HG02981 (cell line): ENCODE measurements at regions not wholly inside any gene's neighbourhood (a gene's known extent, or its start where the extent isn't known, plus 50 kb on each side); places are given as distances from the start of the nearest gene placed in this dataset.

Source experiments
- ATAC-seq: cut with Tn5 transposase; IDR thresholded peaks from one replicate; pipeline ENCODE4 v1.9.1; 2021; ENCODE audit warnings: mild to moderate bottlenecking, moderate library complexity; ENCODE audit not compliant: unreplicated experiment

DNA sequence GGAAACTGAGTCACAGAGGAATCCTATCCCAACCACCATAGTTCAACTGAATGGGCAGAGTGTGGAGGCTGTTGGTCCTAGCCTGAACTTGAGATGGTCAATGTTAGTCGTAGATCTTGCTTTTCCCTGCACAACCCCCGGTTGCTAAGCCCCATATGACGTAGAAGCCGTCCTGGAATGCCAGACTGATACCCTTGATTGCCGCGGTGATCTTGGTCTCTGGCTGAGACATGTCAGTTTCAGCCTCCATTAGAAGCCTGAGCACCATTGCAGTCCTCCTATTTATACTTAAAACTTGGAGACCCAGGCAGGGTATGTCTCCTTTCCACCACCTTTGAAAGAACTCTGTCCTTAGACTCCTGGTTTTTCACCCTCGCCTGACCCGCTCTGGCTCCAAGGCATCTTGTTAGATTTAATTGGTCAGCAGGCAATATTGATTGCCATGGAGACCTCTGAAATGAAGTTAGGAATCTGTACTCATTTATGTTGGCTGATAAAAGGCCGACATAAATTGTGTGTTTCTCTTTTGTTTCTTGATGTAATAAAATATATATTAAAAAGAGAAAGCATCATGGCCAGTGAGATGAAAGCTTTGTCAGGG lies 53.4 kb downstream of the RPLP1 start:
- no peak for ATAC-seq

DNA sequence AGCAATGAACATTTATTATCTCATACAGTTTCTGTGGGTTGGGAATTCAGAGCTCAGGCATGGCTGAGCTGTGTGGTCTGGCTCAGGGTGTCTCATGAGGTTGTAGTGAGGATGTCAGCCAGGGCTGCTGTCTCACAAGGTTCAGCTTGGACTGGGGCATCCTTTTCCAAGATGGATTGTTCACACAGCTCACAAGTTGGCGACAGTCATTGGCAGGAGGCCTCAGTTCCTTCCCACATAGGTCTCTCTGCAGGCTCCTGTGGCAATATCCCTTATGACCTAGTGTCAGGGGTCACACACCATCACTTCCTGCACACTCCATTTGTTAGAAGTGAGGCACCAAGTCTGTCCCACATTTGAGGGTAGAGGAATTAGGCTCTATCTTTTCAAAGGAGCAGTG lies 56.0 kb downstream of the RPLP1 start:
- ATAC-seq = no peak

DNA sequence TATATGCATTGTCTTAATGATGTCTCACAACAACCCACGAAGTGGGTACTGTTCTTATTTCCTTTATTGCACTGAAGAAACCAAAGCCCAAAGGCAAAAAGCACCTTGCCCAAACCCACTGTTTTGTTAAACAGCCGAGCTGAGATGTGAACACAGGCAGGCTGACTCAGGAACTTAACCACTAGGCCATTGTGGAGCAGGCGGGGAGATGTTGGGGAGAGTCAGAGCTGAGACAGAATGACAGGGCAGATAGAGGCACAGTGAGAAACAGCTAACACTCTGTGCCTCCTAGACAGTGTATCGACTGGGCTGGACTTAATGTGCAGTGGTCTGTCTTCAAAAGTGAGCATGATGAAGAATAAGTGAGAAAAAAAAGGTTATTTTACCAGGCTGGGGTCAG lies 56.5 kb downstream of the RPLP1 start:
- no peak for ATAC-seq

DNA sequence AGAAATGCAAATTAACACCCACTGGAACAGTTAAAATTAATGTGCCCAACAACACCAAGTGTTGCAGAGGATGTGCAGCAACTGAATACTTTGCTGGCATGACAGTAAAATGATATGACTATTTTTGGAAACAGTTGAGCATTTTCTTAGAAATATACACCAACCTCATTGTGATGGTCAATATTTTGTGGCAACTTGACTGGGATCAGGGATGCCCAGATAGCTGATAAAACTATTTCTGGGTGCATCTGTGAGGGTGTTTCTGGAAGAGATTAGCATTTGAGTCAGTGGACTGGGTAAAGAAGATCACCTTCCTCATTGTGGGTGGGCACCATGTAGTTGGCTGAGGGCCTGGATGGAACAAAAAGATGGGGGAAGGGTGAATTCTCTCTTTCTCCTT lies 57.9 kb downstream of the RPLP1 start:
- no peak for ATAC-seq

DNA sequence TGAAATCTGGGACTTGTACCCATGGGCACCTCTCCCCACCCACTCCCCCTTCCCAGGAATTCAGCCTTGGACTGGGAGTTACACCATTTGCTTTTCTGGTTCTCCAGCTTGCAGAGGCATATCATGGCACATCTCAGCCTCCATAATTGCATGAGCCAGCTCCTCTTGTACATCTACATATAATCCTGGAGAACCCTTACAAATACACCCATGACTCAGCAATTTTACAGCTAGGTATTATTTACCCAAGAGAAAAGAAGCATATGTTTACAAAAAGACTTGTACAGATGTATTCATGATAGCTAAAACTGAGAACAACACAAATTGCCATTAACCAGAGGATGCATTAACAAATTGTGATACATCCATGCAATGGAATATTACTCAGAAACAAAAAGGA lies 58.4 kb downstream of the RPLP1 start:
- ATAC-seq = no peak

DNA sequence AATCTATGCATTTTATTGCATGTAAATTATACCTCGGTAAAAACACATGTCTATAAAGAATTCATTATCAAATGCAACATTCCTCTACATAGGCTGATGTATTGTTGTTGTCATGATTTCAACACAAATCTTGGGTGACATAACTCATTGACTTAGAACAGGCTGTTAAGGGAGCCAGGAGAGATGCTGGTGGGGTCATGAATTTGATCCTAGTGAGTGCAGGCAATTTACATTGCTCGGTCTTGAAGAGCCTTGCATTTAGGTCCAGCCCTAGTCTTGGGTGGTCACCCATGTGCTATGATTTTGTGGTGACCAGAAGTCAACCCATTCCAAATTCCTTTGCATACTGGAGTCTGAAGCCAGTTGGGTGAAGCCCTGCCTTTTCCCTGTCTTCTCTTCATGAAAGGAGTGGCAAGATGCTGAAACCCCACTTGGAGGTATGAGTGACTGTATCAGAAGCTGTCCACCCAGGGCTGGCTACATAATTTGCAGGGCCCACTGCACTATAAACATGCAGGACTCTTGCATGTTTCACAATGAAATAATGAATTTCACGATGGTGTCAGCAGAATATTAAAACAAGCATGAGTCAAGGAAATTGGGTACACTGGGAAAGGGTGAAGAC lies 59.2 kb downstream of the RPLP1 start:
- ATAC-seq = no peak

DNA sequence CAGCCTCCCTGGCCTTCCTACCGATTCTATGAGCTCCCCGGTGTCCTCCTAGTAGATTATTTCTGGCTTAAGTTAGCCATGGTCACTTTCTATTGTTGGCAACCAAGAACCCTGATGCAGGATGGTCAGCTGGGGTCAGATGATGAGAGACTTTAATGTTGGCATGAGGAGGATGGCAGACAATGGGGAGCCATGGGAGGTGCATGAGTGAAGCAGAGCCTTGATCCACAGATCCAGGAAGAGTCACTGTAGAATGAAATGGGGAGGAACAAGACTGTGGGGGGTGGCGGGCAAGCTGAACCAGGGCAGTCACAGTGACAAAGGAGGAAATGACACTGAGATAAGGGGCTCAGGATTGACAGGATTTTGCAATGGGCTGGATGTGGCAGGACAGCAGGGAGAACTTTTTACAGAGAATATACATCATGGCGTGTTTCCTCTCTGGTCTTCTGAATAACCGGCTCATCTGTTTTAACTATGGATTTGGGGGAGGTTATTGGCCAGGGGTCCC lies 60.9 kb downstream of the RPLP1 start:
- no peak for ATAC-seq

DNA sequence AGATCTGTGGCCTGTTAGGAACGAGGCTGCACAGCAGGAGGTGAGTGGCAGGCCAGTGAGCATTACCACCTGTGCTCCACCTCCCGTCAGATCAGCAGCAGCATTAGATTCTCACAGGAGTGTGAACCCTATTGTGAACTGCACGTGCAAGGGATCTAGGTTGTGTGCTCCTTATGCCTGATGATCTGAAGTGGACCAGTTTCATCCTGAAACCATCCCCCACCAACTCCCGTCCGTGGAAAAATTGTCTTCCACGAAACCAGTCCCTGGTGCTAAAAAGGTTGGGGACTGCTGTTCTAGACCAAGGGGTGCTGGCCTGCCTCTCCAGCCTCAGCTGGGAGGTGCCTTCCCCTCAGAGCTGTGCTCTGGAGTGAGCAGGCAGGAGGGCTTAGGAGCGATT lies 61.4 kb downstream of the RPLP1 start:
- no peak for ATAC-seq

DNA sequence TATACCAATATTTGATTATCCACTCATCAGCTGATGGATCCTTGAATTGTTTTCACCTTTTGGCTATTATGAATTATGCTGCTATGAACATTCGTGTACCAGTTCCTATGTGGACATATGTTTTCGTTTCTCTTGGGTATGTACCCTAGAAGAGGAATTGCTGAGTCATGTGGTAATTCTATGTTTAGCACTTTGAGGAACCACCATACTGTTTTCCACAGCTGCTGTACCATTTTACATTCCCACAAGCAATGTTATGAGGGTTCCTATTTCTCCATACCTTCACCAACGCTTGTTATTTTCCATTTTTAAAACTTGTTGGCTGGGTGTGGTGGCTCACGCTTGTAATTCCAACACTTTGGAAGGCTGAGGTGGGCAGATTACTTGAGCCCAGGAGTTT lies 62.9 kb downstream of the RPLP1 start:
- no peak for ATAC-seq

DNA sequence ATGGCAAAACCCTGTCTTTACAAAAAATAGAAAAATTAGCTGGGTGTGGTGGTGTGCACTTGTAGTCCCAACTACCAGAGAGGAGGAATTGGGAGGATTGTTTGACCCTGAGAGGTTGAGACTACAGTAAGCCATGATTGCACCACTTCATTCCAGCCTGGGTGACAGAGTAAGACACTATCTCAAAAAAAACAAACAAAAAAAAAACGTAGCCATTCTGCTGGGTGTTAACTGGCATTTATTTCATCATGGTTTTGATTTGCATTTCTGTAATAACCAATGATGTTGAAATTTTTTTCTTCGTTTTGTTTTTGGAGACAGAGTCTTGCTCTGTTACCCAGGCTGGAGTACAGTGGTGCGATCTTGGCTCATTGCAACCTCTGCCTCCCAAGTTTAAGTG lies 63.3 kb downstream of the RPLP1 start:
- ATAC-seq = no peak

DNA sequence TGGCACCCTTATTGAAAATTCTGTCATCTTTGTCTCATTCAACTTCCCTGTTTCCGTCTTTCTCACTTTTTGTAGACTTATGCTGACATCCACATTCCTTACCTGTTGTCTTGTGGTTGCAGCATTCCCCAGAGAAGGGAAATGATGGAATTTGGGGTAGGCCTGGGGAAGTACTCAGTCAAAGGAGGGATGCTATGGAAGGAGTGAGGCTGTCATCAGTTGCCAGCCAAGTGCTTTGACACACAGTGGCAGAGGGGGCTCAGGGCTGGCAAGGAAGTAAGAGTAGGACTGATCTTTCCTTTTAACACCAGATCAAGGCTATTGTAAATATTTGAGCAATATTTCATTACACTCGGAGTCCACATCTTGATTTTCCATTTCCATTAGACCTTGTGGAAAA lies 64.4 kb downstream of the RPLP1 start:
- no peak for ATAC-seq

DNA sequence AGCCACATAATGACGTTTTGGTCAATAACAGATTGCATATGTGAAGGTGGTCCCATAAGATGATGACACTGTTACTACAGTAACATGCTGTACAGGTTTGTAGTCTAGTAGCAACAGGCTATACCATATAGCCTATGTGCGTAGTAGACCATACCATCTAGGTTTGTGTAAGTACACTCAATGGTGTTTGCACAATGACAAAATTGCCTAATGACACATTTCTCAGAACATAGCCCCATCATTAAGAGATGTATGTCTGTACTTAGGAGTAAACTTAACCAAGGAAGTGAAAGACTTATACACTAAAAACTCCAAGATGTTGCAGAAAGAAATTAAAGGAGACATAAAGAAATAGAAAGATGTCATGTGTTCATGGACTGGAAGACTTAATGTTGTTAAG lies 66.2 kb downstream of the RPLP1 start:
- no peak for ATAC-seq

DNA sequence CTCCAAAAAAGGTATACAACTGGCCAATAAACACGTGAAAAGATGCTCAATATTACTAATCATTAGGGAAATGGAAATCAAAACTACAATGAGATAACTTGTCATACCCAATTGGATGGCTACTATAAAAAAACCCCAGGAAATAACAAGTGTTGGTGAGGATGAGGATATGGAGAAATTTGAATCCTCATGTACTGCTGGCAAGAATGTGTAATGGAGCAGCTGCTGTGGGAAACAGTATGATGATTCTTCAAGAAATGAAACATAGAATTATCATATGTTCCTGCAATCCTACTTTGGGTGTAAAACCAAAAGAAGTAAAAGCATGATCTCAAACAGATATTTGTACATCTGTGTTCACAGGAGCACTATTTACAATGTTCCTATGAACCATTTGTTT lies 67.4 kb downstream of the RPLP1 start:
- ATAC-seq = no peak

DNA sequence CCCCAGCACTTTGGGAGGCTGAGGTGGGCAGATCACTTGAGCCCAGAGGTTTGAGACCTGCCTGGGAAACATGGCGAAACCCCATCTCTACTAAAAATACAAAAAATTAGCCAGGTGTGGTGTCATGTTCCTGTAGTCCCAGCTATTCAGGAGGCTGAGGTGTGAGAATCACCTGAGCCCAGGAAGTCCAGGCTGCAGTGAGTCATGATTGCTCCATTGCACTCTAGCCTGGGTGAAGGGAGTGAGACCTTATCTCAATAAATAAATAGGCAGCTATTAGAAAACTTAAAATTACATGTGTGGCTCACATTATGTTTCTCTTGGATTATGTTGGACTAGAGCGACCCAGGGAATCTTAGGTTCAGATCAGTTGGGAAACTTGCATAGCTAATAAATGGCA lies 69.7 kb downstream of the RPLP1 start:
- ATAC-seq = no peak

DNA sequence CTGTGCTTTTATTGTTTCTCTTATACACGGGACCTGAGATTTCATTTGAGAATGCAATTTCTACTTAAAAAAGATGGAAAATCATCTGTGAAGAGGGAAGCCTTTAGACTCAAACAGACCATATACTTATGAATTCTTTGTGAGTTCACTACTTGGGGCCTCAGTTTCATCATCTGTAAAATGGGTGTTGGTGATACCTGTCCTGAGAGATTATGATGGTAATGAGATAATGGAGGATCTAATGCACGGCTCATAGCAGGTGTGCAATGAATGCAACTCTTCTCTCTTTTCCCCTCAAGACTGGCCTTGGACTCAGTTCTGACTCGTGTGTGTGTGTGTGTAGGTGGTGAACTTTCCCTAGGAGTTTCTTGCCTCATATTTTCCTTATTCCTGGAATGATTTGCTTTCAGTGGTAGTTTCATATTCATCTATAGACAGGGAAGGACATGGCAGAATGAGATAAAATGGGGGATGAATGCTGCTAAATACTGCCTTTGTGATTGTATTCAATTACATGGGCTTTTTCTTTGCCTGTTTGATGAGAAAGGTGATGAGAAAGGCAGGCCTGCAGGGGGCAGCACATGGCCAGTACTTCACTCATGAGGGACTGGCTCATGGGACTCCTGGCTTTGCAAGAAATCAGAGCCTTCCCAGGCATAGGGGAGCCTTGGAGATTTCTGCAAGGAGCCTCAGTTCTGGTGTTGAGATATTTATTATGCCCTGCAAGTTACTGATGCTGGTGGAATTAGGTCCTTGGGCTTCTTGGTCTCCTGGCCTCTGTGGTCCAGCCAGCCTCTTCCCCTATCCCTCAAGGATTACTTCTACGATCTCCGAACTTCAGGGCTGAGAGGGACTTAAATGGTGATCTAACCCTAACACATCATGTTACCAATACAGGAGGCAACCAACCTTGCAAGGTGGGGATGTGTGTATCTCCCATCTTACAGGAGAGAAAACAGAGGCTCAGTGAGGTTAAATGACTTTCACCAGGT lies 70.7 kb downstream of the RPLP1 start:
- ATAC-seq = no peak

DNA sequence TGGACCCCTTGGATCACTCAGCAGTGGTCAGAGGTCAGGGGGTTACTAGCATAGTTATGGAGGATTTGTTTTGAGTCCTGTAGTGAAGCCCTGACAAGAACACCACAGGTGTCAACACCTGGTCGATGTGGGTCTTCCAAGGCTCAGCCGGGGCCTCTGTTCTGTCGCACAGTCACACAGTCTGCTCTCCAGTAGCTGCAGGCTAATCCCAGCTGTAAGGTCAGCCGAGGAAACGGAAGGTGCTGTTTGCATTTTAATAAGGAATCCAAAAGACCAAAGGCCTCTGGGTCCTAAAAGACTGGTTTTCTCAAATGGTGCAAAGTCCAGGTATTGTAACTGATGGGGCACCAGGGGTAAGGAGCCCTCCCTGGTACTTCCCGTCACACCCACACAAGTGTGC lies 71.7 kb downstream of the RPLP1 start:
- ATAC-seq = no peak

DNA sequence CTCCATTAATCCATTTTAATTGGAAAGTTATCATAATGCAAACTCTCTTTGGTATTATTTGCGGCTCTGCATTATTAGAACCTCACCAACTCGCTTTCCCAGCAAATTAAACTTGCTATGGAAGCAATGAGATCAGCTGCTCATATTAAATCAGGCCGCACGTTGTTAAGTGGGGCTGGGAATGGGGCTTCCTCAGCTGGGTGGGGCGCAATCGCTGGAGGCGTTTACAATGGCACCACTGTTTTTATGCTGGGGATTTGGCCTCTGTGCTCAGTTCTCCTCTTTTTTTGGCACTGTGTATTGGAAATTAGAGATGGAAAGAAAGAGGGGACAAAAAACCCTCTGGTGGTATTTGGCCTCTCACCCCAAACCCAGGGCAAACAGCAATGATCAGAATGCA lies 72.2 kb downstream of the RPLP1 start:
- no peak for ATAC-seq

DNA sequence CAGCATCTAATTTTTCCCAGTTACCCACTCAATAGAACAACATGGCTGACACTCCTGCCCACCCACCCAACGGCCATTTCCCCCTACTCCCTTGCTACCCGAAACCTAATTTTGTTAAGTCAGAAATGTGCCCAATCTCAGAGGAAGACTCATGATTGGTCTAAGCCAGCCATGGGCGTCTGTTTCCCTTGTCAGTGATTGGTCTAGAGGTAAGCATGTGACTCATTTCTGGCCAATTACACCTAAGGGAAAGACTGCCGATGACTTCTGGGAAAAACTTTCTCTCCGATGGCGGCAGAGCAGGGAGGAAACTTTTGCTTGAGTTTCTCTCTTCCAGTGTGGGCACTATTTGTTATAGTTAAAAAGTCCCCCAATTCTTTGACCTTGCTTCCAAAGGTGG lies 72.9 kb downstream of the RPLP1 start:
- no peak for ATAC-seq

DNA sequence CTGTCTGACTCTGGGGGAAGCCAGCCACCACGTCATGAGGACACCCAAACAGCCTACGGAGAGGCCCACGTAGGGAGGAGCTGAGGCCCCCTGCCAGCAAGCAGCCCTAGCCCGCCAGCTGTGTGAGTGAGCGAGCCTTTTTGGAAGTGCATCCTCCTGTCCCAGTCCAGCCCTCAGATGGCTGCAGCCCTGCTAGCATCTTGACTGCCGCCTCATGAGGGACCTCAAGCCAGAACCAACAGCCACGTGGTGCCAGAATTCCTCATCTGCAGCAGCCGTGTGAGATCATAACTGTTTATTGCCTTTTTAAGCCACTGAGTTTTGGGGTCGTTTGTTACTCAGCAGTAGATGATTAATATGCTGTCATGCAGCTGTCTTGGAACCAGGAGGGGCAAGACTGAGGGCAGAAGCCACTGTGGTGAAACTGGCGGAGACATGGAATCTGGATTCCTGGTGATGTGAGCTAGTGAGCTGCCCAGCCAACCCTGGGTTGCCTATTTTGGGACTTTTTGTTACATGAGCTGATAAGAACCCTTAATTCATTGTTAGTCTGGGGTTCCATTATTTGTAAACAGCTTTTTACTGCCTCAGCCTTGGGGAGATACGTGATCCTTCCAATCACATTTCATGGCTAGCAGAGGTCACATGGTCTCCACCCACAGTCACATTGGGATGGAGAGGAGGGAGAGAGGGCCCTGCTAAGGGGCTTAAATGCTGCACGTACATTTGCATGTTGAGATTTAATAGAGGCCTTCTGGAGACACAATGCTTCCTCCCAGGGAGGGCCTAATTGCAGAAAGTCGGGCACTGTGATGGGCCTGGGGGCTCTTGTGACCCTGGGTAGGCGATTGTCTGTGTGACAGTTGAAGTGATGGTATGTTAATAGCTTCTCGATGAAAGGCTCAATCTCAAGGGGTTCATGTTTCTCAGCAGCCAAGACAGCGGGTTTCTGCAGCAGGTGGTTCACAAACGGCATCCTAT lies 73.8 kb downstream of the RPLP1 start:
- ATAC-seq = no peak

DNA sequence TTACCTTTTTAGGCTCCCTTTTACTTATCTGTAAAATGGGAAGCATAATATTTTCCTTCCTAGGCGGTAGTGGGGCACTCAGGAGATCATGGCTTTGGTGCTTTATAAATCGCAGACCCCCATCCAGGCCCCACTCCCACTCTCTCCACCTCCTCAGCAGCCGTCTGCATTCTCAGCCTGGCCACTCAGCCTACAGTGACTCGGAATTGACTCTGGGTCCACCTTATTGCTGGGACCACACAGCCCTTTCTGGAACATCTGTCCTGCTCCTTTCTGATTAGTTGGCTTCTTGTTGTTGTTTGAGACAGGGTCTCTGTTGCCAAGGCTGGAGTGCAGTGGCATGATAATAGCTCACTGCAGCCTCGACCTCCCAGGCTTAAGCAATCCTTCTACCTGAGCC lies 76.5 kb downstream of the RPLP1 start:
- ATAC-seq = no peak
